Cardiac septum (tissue), 1 donor: ENCODE measurements at regions not wholly inside any gene's neighbourhood (a gene's known extent, or its start where the extent isn't known, plus 50 kb on each side); places are given as distances from the start of the nearest gene placed in this dataset.

Experiments
- DNase-seq: peaks from one replicate; pipeline ENCODE4 v3.0.0-alpha.2; 2020; ENCODE audit warnings: low spot score
- intact Hi-C: fragments of 100-400 bp; cut with DNase I; formaldehyde crosslinking; loops from one replicate; pipeline ENCODE4 v1.14.0; 2022
- donor health status: DM: no; HTN: no; CAD: no.

GRCh38 chr6:927157-927556, 234.2 kb upstream of the EXOC2 start:
- no peak for DNase-seq

GRCh38 chr6:925656-926213, 232.8 kb upstream of the EXOC2 start:
- no peak for DNase-seq
- intact Hi-C loops = no loop called here

More at GRCh38 chr6:927157-927556, 234.2 kb upstream of the EXOC2 start:
- intact Hi-C loops = no loop called here

- intact Hi-C loops = no loop called here
- no peak for DNase-seq
Measured at GRCh38 chr6:924661-925060, 231.7 kb upstream of the EXOC2 start.

GRCh38 chr6:921400-921799, 228.5 kb upstream of the EXOC2 start:
- no peak for DNase-seq
- intact Hi-C loops = no loop called here

- intact Hi-C loops = no loop called here
- DNase-seq = no peak
Measured at GRCh38 chr6:920512-920911, 227.6 kb upstream of the EXOC2 start.

- intact Hi-C loops = no loop called here
Measured at GRCh38 chr6:919500-919899, 226.6 kb upstream of the EXOC2 start.

GRCh38 chr6:917939-918338, 225.0 kb upstream of the EXOC2 start:
- DNase-seq = no peak
- intact Hi-C loops = no loop called here

More at GRCh38 chr6:919500-919899, 226.6 kb upstream of the EXOC2 start:
- no peak for DNase-seq

GRCh38 chr6:917296-917695, 224.4 kb upstream of the EXOC2 start:
- intact Hi-C loops = no loop called here
- DNase-seq = no peak

GRCh38 chr6:916131-916530, 223.2 kb upstream of the EXOC2 start:
- intact Hi-C loops = no loop called here
- DNase-seq = no peak

GRCh38 chr6:912871-913835, 220.2 kb upstream of the EXOC2 start:
- DNase-seq = no peak
- intact Hi-C loops = loop anchor here (5.0 kb wide), 1 partner anchor 469 kb away; no protein-coding TSS in a partner anchor

GRCh38 chr6:907928-908327, 215.0 kb upstream of the EXOC2 start:
- no peak for DNase-seq
- intact Hi-C loops = no loop called here

GRCh38 chr6:906920-907319, 214.0 kb upstream of the EXOC2 start:
- no peak for DNase-seq
- intact Hi-C loops = no loop called here

- no peak for DNase-seq
- intact Hi-C loops = no loop called here
Measured at GRCh38 chr6:905556-905955, 212.6 kb upstream of the EXOC2 start.

- intact Hi-C loops = no loop called here
- no peak for DNase-seq
Measured at GRCh38 chr6:904994-905393, 212.1 kb upstream of the EXOC2 start.

GRCh38 chr6:903761-904160, 210.8 kb upstream of the EXOC2 start:
- intact Hi-C loops = no loop called here
- no peak for DNase-seq

- no peak for DNase-seq
- intact Hi-C loops = no loop called here
Measured at GRCh38 chr6:901696-902460, 208.9 kb upstream of the EXOC2 start.

- intact Hi-C loops = no loop called here
- no peak for DNase-seq
Measured at GRCh38 chr6:900716-901605, 208.0 kb upstream of the EXOC2 start.

GRCh38 chr6:897528-898207, 204.7 kb upstream of the EXOC2 start:
- no peak for DNase-seq
- intact Hi-C loops = no loop called here

- DNase-seq = no peak
- intact Hi-C loops = no loop called here
Measured at GRCh38 chr6:894274-894673, 201.3 kb upstream of the EXOC2 start.
